ENCODE measurements at regions not wholly inside any gene's neighbourhood (a gene's known extent, or its start where the extent isn't known, plus 50 kb on each side); places are given as distances from the start of the nearest gene placed in this dataset.

- TF ChIP-seq EP300 (IDR thresholded peaks at IDR 0.05; ENCODE audit: borderline replicate concordance) = no peak
- TF ChIP-seq YY1 (IDR thresholded peaks at IDR 0.05; ENCODE audit: low read depth) = no peak
- no peak for TF ChIP-seq FOXM1 (IDR thresholded peaks at IDR 0.05; ENCODE audit: borderline replicate concordance, low read depth)
- TF ChIP-seq REST (IDR thresholded peaks at IDR 0.05; ENCODE audit: low read depth) = no peak
- TF ChIP-seq RAD21 (IDR thresholded peaks at IDR 0.05; ENCODE audit: low read depth) = no peak
- TF ChIP-seq EGR1 (IDR thresholded peaks at IDR 0.05) = no peak
- TF ChIP-seq USF1 (IDR thresholded peaks at IDR 0.05) = no peak
- no peak for TF ChIP-seq ZBTB7A (IDR thresholded peaks at IDR 0.05; ENCODE audit: low read depth)
- no peak for TF ChIP-seq TEAD4 (IDR thresholded peaks at IDR 0.05)
- no peak for TF ChIP-seq CEBPB (IDR thresholded peaks at IDR 0.05)
- no peak for TF ChIP-seq CREB1 (IDR thresholded peaks at IDR 0.05; ENCODE audit: low read depth)
- no peak for TF ChIP-seq TAF1 (IDR thresholded peaks at IDR 0.05; ENCODE audit: low read depth)
- no peak for TF ChIP-seq MAX (IDR thresholded peaks at IDR 0.05)
- no peak for TF ChIP-seq TCF12 (IDR thresholded peaks at IDR 0.05; ENCODE audit: low read depth)
- no peak for TF ChIP-seq NFIC (IDR thresholded peaks at IDR 0.05)
Measured at GRCh38 chr9:26329974-26330373, 562.6 kb downstream of the CAAP1 start.

GRCh38 chr9:26326563-26326962 lies 566.0 kb downstream of the CAAP1 start:
- TF ChIP-seq RAD21 (IDR thresholded peaks at IDR 0.05; ENCODE audit: low read depth) (peak; percentile 97), MAX (IDR thresholded peaks at IDR 0.05) (peak; percentile 37; the same call in 1 of the 2 replicates), CEBPB (IDR thresholded peaks at IDR 0.05) (no peak; the same call in 1 of the 2 replicates)

DNA sequence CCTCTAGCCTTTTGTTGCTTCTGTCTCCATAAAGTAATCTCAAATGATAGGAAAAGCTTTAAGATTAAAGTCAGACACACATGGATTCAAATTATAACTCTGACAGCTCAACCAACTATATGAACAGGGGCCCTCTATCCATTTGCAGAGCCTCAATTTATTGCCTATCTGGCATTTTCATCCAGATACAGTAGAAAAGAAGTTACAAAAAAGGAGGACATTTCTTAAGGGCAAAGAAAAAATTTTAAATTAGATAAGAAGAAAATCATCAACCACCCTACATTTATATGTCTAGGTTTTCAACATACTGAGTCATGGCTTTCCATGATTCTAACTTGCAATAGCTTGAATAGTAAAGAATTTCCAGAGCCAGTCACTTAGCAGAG lies 567.2 kb downstream of the CAAP1 start:
- TF ChIP-seq EP300 (IDR thresholded peaks at IDR 0.05; ENCODE audit: borderline replicate concordance) (no peak), TAF1 (IDR thresholded peaks at IDR 0.05; ENCODE audit: low read depth) (no peak), YY1 (IDR thresholded peaks at IDR 0.05; ENCODE audit: low read depth) (no peak), TCF12 (IDR thresholded peaks at IDR 0.05; ENCODE audit: low read depth) (no peak), RAD21 (IDR thresholded peaks at IDR 0.05; ENCODE audit: low read depth) (no peak), REST (IDR thresholded peaks at IDR 0.05; ENCODE audit: low read depth) (no peak), CREB1 (IDR thresholded peaks at IDR 0.05; ENCODE audit: low read depth) (no peak), FOXM1 (IDR thresholded peaks at IDR 0.05; ENCODE audit: borderline replicate concordance, low read depth) (no peak), CEBPB (IDR thresholded peaks at IDR 0.05) (no peak), TEAD4 (IDR thresholded peaks at IDR 0.05) (no peak), NFIC (IDR thresholded peaks at IDR 0.05) (no peak), ZBTB7A (IDR thresholded peaks at IDR 0.05; ENCODE audit: low read depth) (no peak)

DNA sequence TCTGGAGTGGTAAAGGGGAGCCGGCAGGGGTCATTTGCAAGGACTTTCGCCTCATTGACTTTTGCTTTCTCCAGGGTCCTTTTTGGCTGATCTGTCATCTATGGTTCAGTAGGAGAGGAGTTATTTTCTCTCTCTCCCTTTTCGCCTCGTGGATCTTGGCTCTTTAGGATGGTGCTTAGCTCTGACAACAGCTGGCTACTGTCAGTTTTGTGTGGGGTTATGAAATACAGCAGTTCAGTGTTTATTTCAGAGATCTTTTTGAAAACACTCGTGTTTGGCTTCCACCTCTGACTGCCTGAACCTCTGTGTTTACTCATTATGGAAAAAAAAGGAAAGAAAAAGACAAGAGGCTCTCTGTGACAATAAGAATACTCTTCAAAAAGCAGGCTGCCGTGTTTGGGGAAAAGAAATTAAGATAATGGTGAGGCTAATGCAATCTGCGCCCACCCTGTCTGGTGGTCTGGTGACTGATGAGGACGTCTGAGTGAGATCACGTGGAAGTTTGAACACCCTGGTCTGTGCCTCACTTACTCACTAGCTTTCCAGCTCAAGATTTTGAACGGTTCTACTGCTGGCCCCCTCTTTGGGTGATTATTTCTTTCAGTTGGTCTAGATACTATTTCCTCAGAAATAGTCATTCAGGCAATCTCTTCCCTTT lies 567.7 kb downstream of the CAAP1 start:
- TF ChIP-seq TEAD4 (IDR thresholded peaks at IDR 0.05) (no peak), MAX (IDR thresholded peaks at IDR 0.05) (no peak), EGR1 (IDR thresholded peaks at IDR 0.05) (no peak), USF1 (IDR thresholded peaks at IDR 0.05) (no peak), TAF1 (IDR thresholded peaks at IDR 0.05; ENCODE audit: low read depth) (no peak)

- TF ChIP-seq CEBPB (IDR thresholded peaks at IDR 0.05) = no peak
Measured at GRCh38 chr9:26321935-26322334, 570.7 kb downstream of the CAAP1 start.

GRCh38 chr9:26319859-26320258 lies 572.7 kb downstream of the CAAP1 start:
- no peak for TF ChIP-seq EP300 (IDR thresholded peaks at IDR 0.05; ENCODE audit: borderline replicate concordance)
- no peak for TF ChIP-seq NFIC (IDR thresholded peaks at IDR 0.05)

DNA sequence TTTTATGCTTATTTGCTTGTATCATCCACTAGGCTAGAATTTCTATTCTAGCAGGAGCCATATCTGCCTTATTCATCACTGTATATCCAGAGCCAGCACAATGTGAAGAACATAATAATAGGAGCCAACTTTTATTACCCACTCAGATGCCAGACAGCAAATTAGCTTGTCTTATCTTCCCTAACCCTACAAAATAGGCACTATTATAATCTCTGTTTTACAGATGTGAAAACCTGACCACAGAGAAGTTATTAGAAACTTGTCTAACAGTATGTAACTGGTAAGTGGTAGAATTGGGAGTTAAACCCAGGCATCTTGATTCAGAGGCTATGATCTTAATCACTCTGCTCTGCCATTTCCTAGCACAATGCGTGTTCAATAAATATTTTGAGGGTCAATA lies 579.5 kb downstream of the CAAP1 start:
- TF ChIP-seq MAX (IDR thresholded peaks at IDR 0.05) = no peak
- no peak for TF ChIP-seq FOXM1 (IDR thresholded peaks at IDR 0.05; ENCODE audit: borderline replicate concordance, low read depth)

Data from Ishikawa (cell line).